NCI-H524 (cell line): ENCODE measurements at regions not wholly inside any gene's neighbourhood (a gene's known extent, or its start where the extent isn't known, plus 50 kb on each side); places are given as distances from the start of the nearest gene placed in this dataset.

ENCODE experiments used
- DNase-seq, 2 experiments: peaks; one replicate each; lab custom pipeline; 2025; lab: John Stamatoyannopoulos, UW

- no peak for DNase-seq
Observed at GRCh38 chr16:6932871-6933385, 399.7 kb upstream of the RBFOX1 start.

GRCh38 chr16:6929868-6930267, 402.8 kb upstream of the RBFOX1 start:
- DNase-seq = no peak

- no peak for DNase-seq
Observed at GRCh38 chr16:6926762-6927161, 405.9 kb upstream of the RBFOX1 start.

GRCh38 chr16:6926341-6926740, 406.3 kb upstream of the RBFOX1 start:
- DNase-seq = no peak

GRCh38 chr16:6918646-6919045, 414.0 kb upstream of the RBFOX1 start:
- no peak for DNase-seq

- no peak for DNase-seq
Observed at GRCh38 chr16:6916946-6917345, 415.7 kb upstream of the RBFOX1 start.

- DNase-seq = no peak
Observed at GRCh38 chr16:6913566-6913965, 419.1 kb upstream of the RBFOX1 start.

- no peak for DNase-seq
Observed at GRCh38 chr16:6910301-6910700, 422.3 kb upstream of the RBFOX1 start.

GRCh38 chr16:6905601-6906000, 427.0 kb upstream of the RBFOX1 start:
- no peak for DNase-seq

- no peak for DNase-seq
Observed at GRCh38 chr16:6903671-6904070, 429.0 kb upstream of the RBFOX1 start.

GRCh38 chr16:6898896-6899295, 433.7 kb upstream of the RBFOX1 start:
- DNase-seq = no peak

GRCh38 chr16:6897876-6898485, 434.7 kb upstream of the RBFOX1 start:
- no peak for DNase-seq

- DNase-seq = no peak
Observed at GRCh38 chr16:6892966-6893365, 439.7 kb upstream of the RBFOX1 start.

- DNase-seq = no peak
Observed at GRCh38 chr16:6891496-6891895, 441.1 kb upstream of the RBFOX1 start.

GRCh38 chr16:6888531-6888930, 444.1 kb upstream of the RBFOX1 start:
- no peak for DNase-seq

- DNase-seq = no peak
Observed at GRCh38 chr16:6884002-6884401, 448.6 kb upstream of the RBFOX1 start.

GRCh38 chr16:6880263-6880662, 452.4 kb upstream of the RBFOX1 start:
- no peak for DNase-seq

GRCh38 chr16:6864671-6865070, 468.0 kb upstream of the RBFOX1 start:
- no peak for DNase-seq

GRCh38 chr16:6864244-6864643, 468.4 kb upstream of the RBFOX1 start:
- DNase-seq = no peak

GRCh38 chr16:6863135-6863534, 469.5 kb upstream of the RBFOX1 start:
- no peak for DNase-seq

GRCh38 chr16:6861815-6862477, 470.7 kb upstream of the RBFOX1 start:
- no peak for DNase-seq

- no peak for DNase-seq
Observed at GRCh38 chr16:6861135-6861814, 471.4 kb upstream of the RBFOX1 start.

- no peak for DNase-seq
Observed at GRCh38 chr16:6857575-6857974, 475.1 kb upstream of the RBFOX1 start.
